ENCODE measurements at regions not wholly inside any gene's neighbourhood (a gene's known extent, or its start where the extent isn't known, plus 50 kb on each side); places are given as distances from the start of the nearest gene placed in this dataset.
"Not testable (repeated sequence)": the region's sequence is repeated elsewhere in the genome, so short reads cannot be mapped to it uniquely, and the experiment has no call there.

GRCh38 chr2:209307161-209308001 is 116.5 kb upstream of the MAP2 start:
- no peak for TF ChIP-seq CTCF (IDR thresholded peaks at IDR 0.05; ENCODE audit: low read depth, low read length)
- DNase-seq (ENCODE audit: low read depth in 2 of 2) = no peak
- H3K4me3 ChIP-seq (replicated peaks in 1 of 2; ENCODE audit: low read depth in 2 of 2, low read length in 2 of 2) = no peak overlapping the region

- no peak for DNase-seq (ENCODE audit: low read depth in 2 of 2)
- no peak for TF ChIP-seq CTCF (IDR thresholded peaks at IDR 0.05; ENCODE audit: low read depth, low read length)
These were observed 115.4 kb upstream of the MAP2 start for GRCh38 chr2:209308415-209308814.

GRCh38 chr2:209311948-209312347 is 111.9 kb upstream of the MAP2 start:
- TF ChIP-seq CTCF (IDR thresholded peaks at IDR 0.05; ENCODE audit: low read depth, low read length) = no peak
- no peak overlapping the region for H3K4me3 ChIP-seq (replicated peaks in 1 of 2; ENCODE audit: low read depth in 2 of 2, low read length in 2 of 2)
- no peak for DNase-seq (ENCODE audit: low read depth in 2 of 2)

More at GRCh38 chr2:209308415-209308814, 115.4 kb upstream of the MAP2 start:
- no peak overlapping the region for H3K4me3 ChIP-seq (replicated peaks in 1 of 2; ENCODE audit: low read depth in 2 of 2, low read length in 2 of 2)

- H3K4me3 ChIP-seq (replicated peaks in 1 of 2; ENCODE audit: low read depth in 2 of 2, low read length in 2 of 2); DNase-seq (ENCODE audit: low read depth in 2 of 2): not testable (repeated sequence)
These were observed 111.4 kb upstream of the MAP2 start for GRCh38 chr2:209312450-209312849.

GRCh38 chr2:209314653-209315052 is 109.2 kb upstream of the MAP2 start:
- peak; percentile 2 to 21 for DNase-seq (ENCODE audit: low read depth in 2 of 2)
- H3K4me3 ChIP-seq (replicated peaks in 1 of 2; ENCODE audit: low read depth in 2 of 2, low read length in 2 of 2) = no peak overlapping the region
- no peak for TF ChIP-seq CTCF (IDR thresholded peaks at IDR 0.05; ENCODE audit: low read depth, low read length)

- no peak overlapping the region for H3K4me3 ChIP-seq (replicated peaks in 1 of 2; ENCODE audit: low read depth in 2 of 2, low read length in 2 of 2)
- DNase-seq (ENCODE audit: low read depth in 2 of 2) = no peak
- TF ChIP-seq CTCF (IDR thresholded peaks at IDR 0.05; ENCODE audit: low read depth, low read length) = no peak
These were observed 107.7 kb upstream of the MAP2 start for GRCh38 chr2:209316141-209316540.

GRCh38 chr2:209321076-209321475 is 102.8 kb upstream of the MAP2 start:
- peak; percentile 2 to 42 for DNase-seq (ENCODE audit: low read depth in 2 of 2)
- TF ChIP-seq CTCF (IDR thresholded peaks at IDR 0.05; ENCODE audit: low read depth, low read length) = no peak
- no peak overlapping the region for H3K4me3 ChIP-seq (replicated peaks in 1 of 2; ENCODE audit: low read depth in 2 of 2, low read length in 2 of 2)
